HL-60/S4 (cell line): ENCODE measurements at regions not wholly inside any gene's neighbourhood (a gene's known extent, or its start where the extent isn't known, plus 50 kb on each side); places are given as distances from the start of the nearest gene placed in this dataset.

Experiments used
- in situ Hi-C: fragments of 300-500 bp; cut with MboI; formaldehyde crosslinking; loops from 2 replicates; pipeline ENCODE4 v1.14.3; 2022; ENCODE audit warnings: low sequenced_read_pairs

DNA sequence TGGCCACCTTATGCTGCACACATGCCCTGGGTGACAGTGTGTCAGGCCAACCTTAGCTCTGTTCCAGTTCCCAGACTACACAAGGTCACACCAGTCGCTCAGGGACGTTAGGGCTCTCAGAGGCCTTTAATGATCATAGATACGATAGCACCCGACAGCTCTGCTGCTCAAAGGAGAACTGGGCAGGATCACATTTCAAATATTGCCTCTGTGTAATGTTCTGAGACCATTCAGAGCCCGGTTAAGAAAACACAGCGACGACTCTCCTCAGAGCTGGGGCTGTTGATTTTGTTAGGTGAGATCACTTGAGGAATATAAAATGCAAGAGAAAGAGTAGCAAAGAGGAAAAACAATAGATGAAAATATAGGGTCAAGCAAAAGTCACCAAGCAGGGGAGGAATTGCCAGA, 166.6 kb upstream of the TANK start:
- in situ Hi-C loops: loop anchor here (25.0 kb wide), 1 partner anchor 881 kb away; no protein-coding TSS in a partner anchor

DNA sequence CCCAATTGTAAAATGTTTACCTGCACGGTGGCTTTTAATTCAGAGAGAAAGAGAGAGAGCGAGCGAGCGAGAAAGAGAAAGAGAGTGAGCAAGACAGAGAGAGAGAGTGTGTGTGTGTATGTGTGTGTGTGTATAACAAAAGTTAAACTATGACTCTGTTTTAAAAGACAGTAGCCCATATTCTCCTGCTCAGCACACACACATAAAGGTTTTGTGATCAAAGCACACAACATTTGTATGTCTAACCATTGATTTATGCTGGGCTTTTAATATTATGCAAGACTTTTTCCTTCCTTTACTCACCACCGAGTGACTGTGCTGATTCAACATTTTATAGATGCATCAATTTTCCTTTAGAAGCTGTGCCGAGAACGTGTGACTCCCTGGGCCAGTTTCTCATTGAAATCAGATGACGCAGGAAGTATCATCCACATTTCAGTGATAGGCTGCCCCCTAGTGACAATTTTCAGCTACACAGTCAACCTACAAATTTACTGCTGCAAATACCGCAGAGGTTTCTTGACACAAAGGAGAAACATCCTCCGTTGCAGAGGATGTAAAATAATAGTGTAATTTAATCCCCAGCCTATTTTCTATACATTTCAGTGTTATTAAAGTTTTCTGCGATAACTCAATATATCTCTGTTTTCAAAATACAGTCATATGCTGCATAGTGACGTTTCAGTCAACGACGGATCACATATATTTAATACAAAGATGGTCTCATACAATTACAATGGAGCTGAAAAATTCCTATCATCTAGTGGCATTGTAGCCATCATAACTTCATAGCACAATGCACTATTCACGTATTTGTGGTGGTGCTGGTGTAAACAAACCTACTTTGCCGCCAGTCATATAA, 165.9 kb upstream of the TANK start:
- in situ Hi-C loops: loop anchor here (25.0 kb wide), 1 partner anchor 882 kb away; no protein-coding TSS in a partner anchor

DNA sequence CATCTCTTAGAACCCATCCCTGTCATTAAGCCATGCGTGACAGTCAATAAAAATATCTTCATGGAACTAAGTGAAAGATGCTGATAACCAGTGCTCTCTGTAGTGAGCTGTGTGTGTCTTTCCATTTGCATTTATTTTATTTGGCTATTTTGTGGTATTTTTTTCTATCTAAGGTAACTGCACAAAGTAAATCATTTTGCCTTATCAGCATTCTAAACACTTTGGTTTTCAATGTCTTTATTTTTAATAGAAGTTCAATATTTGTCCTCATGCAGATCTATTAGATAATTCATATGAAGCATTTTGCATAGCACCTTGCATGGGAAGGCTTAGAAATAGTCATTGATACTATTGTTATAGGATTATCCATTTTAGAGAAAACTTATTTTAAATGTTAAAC, 163.6 kb upstream of the TANK start:
- in situ Hi-C loops: loop anchor here (25.0 kb wide), 1 partner anchor 884 kb away; no protein-coding TSS in a partner anchor

DNA sequence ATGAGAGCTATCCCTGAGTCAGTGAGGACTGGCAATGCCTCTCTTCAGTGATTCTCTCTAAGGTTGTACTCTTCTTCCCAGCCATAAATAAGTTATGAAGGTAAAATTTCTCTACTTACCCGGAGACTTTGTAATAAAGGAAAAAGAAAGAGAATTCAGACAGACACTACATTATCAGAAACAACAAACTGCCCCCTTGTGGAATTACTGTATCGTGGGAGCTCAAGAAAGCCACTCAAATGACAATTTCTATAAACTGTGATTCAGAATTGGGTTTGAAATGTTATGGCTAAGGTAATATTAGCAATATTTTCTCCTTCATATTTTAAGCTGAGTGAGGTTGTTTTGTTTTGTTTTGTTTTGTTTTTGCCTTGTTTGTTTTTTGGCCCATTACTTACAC, 155.8 kb upstream of the TANK start:
- in situ Hi-C loops: no loop called here

DNA sequence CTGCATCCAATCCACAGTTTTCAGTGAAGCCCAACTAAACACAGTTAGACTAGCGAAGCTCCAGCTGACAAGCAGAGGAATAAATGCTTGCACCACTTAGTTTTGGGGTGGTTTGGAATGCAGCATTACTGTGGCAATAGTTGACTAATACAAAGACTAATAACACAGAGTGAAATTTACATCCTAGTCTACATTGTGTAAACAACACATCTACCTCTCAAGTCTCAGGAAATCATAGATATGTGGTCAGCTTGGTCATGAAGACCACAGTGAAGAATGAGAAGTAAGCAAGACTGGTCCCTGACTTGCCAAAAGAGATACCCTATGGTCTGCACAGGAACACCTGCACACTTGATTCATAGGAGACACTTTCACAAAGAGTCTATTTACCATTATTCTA, 155.1 kb upstream of the TANK start:
- in situ Hi-C loops: no loop called here

DNA sequence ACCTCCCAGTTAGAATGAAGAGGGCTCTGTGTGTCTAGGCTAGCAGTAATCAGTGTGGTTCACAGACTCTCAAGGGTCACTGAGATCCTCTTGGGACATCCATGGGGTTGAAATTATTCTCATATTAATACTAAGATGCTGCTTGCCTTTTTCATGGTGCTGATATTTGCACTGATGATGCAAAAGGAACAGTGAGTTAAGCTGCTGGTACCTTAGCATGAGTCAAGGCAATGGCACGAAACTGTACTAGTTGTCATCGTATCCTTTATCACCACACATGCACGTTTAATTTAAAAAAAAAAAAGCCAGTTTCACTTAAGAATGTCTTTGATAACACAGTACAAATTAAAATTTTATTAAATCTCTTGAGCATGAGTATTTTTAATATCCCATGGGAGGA, 151.9 kb upstream of the TANK start:
- in situ Hi-C loops: no loop called here

DNA sequence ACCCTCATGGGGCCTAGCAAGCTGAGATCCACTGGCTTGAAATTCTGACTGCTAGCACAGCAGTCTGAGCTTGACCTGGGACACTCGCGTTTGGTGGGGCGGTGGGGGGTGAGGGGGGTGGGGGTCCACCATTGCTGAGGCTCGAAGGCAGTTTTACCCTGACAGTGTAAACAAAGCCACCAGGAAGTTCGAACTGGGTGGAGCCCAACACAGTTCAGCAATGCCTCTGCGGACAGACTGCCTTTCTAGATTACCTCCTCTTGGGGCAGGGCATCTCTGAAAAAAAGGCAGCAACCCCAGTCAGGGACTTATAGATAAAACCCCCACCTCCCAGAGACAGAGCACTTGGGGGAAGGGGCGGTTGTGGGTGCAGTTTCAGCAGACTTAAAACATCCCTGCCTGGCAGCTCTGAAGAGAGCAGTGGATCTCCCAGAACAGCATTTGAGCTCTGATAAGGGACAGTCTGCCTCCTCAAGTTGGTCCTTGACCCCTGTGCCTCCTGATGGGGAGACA, 149.7 kb upstream of the TANK start:
- in situ Hi-C loops: no loop called here

DNA sequence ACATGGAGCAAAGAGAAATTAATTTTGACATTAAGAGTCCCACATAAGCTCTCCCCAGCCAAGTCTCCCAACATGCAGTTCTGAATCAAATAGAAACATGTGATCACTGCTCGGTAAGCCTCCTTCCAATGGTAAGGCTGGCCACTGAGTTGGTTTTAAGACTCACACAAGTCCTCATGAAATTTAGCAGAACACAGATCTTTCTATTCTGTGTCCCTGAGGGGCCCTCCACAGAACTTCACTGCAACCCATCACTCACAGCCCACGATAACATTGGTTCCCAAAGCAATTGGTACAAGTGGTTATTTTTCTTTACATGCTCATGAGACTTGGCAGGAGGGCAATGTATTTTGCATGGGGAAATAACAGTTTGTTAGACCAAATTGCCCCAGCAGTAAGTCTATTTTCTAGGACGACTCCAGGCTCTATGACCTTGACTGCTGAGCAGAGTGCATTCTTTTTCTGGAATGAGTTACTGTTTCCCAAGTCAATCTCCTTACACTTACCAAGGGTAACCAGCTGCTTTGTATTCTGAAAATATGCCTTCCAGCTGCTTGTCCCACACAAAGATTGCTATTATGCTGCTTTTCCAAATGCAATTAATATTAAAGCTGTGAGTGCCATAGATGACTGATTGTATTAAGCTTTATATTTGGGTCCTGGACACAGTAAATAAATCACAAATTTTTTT, 142.3 kb upstream of the TANK start:
- in situ Hi-C loops: no loop called here

DNA sequence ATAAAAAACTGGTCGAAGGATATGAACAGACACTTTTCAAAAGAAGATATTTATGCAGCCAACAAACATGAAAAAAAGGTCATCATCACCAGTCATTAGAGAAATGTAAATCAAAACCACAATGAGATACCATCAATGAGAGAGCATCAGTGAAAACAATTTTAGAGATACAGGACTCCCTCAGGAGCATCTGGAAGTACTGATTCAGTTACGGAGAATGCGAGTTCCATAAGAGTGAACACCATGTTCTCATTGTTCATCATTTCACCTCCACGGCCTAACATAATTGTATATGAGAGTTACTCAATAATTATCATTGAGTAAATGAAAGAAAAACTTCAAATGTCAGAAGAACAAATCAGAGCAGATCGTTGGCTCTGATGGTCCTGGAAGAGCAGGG, 140.9 kb upstream of the TANK start:
- in situ Hi-C loops: no loop called here

DNA sequence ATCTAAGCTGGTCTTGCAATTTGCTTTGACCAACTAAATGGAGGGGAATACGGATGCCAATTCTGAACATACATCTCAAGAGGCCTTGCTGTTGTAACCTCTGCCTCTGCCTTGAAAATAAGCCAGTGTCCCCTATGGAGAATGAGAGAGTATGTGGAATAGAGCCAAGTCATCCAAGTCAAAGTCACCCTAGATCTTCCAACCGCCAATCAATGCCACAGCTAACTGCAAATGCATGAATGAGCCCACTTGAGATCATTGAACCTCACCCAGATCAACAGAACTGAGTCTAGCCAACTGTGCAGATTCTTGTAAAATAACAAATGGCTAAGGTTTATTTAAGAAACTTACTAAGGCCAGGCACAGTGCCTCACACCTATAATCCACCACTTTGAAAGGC, 139.8 kb upstream of the TANK start:
- in situ Hi-C loops: no loop called here

DNA sequence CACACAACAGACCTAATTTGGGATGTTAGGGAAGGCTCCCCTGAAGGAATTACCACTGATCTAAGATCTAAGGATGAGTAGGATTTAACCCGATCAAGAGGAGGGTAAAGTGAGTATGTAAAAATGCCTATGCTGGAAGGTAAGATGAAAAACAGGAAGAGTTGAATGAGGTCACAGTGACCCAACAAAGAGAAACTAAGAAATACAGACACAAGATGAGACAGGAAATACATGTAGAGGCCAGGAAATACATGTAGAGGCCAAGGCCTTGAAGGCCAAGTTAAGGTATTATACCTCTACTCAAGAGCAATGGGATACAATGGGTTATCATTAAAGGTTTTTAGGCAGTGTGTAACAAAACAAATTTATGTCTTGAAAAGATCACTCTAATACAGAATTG, 131.6 kb upstream of the TANK start:
- in situ Hi-C loops: no loop called here

DNA sequence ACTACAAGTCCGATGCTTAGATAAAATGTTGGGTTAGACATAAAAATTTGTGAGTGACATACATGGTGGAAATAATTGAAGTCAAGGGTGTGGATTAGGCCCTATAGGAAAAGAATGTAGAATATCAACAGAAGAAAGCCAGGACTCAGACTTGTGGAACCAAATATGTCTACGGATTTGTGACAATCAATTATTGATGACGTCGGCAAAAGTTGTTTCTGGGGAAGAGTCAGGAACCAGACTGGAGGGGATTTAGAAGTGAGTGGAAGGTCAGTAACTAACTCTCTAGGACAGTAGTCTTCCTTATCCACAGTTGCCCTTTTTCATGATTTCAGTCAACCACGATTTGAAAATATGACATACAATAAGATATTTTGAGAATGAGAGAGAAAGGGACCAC, 130.9 kb upstream of the TANK start:
- in situ Hi-C loops: no loop called here

DNA sequence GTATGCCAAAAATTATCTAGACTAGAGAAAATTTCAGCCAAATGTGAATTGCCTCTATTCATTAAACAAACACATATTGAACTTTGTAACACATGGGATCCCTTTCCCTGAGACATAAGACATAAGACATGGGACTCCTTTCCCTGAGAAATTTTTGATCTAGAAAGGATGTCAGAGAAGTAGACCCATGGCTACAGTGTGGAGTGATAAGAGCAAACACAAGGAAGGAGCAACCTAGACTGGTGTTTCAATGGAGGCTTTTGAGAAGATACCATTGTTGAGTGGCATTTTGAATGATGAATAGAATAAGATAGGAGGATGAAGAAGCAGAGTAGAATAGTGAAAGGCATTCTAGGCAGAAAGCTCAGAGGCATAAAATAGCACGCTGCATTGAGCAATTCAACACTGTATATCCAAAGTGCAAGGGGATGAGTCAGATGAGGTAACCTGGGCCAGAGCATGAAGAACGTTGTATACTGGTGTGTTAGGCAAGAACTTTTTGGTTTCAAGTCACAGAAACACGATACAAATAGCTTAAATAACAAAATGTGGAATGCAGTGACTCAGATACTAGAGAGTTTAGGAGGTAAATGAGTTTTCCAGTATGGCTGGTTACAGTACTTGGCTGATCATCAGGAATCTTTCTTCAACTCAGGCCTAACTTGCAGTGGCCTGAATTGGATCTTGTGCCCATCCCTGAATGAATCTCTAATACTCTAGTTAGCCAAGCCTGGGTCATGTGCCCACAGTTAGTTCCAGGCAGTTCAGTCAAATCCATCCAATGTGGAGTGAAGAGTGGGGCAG, 129.8 kb upstream of the TANK start:
- in situ Hi-C loops: no loop called here

DNA sequence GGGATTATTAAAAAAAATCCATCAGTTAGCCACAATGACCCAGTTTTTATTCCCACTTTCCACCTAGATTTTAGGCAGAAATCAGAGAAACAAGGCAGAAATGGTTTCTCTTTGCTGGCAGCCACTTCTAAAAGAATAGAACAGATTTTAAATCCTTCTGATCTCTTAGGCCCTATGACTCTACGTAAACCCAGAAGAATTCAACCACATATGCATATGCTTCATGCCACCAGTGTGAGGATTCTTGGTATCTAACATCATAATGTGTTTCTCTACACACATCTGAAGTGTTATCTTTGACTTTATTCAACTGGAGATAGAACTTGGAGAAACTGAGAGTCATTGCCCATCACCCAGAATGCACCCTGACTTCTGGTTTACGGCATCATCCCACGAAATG, 128.7 kb upstream of the TANK start:
- in situ Hi-C loops: no loop called here

DNA sequence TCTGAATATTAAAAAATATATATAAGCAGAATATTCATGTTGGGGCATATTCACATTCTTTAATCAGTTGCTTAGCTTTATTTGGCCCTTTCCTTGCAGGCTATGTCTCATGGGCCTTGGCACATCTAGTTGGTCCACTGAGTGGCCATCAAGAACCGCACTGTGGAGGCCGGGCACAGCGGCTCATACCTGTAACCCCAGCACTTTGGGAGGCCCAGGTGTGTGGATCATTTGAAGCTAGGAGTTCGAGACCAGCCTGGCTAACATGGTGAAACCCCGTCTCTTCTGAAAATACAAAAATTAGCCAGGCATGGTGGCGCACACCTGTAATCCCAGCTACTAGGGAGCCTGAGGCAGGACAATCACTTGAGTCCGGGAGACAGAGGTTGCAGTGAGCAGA, 127.6 kb upstream of the TANK start:
- in situ Hi-C loops: no loop called here

DNA sequence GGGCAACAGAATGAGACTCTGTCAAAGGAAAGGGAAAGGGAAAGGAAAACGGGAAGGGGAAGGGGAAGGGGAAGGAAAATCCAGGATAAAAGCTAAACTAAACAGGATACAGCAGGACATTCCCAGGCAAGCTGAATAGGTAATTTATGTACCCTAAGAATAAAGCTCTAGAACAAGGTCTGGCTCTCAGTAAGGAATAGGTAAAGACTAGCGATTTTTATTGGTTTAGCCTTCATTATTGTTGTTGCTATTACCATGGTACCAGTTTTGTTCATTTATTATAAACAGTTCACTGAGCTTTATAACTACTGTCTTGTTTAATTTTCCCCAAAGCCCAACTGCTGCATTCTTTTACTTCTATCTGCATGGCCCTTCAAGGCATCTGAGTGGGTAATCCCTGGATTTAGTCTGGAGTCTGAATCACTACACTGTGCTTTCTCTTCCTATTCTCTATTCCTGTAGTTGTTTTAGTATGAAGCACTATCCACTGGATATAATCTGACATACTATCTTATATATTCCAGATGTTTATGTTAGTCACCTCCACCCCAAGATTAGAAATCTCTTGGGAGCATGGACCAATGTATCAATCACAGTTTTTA, 127.1 kb upstream of the TANK start:
- in situ Hi-C loops: no loop called here

DNA sequence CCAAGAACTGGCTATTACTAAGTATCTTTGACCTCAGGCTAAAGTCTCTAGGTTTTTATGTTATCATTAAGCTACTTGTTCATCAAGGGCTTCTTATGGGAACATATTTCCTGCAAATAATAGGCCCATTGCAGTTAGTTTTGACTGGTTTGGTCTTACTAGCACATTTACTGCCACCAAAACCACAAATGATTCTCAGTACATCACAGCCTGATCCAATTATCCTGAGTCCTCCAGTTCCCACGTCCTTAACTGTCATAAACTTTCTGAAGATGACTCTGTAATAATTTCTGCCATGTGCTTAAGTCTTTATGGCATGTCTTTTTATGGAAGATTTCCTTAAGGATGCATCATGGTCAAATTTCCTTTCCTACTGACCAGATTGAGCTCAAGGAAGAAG, 123.3 kb upstream of the TANK start:
- in situ Hi-C loops: no loop called here

DNA sequence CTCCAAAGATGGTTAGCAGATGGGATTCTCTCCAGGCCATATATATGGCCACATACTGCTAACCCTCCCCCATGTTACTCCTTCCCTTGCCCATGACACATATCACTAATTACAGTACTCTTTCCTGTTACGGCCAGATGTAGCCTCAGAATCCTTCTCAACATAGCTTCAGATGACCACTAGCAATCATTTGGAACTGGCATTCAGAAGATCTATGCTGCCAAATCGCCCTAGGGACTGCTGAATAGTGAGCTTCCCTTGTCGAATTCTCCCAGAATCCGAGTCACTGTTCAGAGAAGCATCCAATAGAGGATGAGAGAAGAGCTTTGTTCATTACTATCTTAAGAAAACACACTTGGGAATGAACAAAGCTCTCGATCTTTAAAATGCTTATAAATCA, 121.2 kb upstream of the TANK start:
- in situ Hi-C loops: no loop called here

DNA sequence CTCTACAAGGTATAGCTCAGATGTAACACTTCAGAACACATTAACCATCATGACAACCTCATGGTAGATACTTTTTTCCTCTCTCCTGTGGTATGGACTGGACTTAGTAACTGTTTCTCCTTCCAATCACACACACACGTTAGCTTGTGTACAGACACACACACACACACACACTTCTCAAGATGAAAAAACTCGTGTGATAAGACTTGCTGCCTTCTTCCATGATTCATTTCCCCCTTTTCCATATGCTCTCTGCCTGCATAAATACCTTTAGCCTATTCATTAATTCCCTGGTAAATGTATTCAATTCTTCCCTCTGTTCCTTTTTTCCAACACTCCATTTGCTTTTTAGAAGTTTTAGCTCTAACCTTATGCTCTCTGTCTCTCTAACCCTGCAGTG, 118.9 kb upstream of the TANK start:
- in situ Hi-C loops: no loop called here

DNA sequence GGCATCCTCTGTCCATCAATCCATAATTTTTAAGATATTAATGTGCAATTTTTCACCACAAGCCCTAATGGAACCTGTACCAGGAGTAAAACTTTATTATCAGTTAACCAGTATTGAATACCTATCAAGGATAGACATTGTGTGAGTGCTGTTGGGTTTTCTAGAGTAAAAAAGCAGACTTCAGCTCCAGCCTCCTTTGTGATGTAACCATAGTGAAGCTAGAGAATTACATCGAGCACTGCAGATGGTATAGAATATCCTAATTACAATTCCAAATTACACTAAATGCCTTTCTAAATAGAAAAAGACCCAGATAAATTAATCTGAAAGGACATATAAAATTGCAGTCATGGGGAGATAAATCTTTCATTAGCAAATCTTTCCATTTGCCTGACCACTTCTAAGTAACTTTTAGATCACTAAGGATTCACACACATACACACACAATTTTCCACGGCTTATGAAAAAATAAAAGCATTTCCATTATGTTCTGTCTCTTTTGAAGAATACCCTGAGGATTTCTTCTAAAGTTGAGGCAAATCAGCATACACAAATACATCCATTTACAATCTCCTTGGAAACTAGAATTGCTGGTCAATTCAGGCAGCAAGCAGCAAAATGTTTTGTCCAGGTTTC, 117.1 kb upstream of the TANK start:
- in situ Hi-C loops: no loop called here
